ENCODE measurements at regions not wholly inside any gene's neighbourhood (a gene's known extent, or its start where the extent isn't known, plus 50 kb on each side); places are given as distances from the start of the nearest gene placed in this dataset.

DNA sequence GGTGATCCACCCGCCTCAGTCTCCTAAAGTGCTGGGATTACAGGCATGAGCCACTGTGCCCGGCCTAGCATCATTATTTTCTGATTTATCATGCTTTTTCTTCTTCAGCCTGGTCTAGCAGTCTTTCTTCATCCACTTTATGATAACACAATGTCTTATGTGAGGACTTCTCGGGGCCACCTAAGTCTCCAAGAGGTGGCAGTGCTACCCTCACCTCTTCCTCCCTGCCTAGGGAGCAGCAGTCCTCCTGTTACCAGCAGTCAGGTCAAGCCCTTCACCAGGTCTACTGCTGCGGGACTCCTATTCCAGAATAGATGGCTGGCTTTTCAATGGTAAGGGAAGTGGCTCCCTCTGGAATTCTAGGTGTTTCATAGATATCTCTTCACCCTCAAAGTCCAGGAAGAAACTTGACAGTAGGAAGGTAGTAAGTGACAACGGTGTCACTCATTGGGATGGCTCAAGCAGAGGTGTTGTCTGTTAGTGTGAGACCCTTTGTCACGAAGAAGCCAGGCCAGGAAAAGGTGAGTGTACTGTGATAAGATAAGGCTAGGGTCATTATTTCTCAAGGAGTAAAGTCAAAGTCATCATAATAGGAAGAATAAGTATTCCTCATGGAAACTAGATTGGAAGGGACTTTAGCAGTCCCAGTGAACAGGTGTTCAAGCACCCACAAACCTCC is 164.0 kb downstream of the KLF5 start:
- no peak for DNase-seq

DNA sequence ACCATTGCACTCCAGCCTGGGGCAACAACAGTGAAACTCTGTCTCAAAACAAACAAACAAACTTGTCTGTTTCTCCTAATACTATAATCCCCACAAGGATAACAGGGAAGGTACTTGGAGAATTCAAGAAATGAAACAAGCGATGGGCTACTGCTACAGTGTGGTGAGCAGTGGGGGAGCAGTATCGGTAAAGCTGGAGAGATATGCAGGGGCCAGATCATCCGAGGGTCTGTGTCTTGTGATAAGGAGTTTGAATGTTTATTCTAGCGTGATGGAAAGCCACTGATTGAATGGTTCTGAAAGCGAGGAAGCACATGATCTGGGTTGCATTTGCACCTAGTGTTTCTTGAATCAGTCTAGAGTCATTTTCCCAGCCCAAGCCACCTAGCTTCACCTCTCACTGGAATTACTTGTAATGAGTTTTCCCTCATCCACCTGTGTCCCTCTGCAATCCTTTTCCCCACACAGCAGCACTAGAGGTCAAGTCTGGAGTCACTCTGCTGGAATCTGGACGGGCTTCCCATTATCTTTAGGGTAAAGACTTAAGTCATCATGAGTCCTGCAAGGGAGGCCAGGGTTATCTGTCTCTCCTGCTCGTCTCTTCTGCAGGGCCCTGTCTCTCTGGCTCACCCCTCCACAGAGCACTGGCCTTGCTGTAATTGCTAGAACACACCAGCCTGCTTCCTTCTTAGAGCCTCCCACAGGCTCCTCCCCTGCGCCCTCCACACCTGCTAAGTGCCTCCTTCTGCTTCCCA is 162.3 kb downstream of the KLF5 start:
- peak; percentile 19 to 27 for DNase-seq

DNA sequence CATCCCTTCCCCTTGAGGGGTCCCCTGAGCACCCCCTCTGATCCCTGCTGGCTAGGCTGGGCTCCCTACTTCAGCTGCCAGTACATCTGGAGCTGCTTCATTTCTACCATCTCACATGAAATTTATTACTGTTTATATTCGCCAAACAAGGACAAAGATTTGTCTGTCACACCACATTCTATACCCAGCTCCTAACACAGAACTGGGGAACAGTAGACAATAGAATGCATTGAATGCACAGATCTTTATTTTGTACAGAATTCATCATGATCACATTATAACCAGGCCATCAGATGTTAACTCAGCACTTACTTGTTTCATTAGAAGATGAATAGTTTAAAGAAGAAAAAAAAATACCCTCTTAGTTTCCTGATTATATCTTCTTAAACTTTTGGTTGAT is 159.4 kb downstream of the KLF5 start:
- DNase-seq = no peak

DNA sequence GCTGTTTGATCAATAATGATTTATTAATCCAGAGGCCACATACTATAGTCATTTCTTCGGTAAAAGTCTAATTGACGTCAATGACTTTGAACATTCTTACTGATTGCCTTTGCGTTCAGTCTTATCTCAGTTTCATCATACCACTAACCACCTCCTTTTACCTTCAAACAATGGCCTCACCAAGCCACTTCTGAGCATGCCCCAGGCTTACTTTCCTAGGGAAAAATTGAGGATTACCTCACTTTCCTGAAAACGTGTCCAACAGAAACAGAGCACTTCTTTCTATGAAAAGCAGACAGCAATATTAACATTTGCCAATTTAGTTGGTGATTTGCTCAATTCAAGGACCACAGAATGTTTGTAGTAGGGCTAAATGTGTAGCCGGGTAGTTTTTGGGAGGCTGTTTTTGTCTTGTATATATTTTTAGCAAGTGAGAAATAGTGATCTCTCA is 157.6 kb downstream of the KLF5 start:
- DNase-seq = no peak

DNA sequence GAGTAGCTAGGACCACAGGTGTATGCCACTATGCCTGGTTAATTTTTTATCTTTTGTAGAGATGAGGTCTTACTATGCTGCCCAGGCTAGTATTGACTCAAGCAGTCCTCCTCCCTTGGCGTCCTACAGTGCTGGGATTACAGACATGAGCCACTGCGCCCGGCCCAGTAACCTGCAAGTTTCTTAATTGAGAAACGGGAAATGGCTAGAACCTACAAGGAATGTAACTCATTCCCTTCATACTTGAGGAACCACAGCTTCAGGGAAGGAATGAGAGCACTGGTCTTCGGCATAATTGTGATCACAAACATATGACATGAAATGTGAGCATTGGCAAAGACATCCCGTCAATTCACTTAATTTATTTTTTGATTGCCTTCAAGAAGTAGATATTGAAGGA is 157.0 kb downstream of the KLF5 start:
- DNase-seq = no peak

DNA sequence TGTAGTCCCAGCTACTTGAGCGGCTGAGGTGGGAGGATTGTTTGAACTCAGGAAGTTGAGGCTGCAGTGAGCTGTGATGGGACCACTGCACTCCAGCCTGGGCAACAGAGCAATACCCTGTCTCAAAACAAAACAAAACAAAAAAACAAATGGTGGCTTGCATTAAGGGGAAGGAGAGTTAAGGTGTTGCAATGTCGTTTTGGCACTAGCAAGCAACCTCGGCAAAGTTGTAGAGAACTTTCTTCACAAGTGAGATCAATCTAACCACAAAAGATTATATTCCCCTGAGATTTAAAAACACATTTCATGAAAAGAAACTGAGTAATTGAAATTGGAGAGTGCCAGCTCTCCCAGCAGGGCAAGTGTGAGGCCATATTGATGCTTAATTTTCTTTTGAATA is 153.7 kb downstream of the KLF5 start:
- DNase-seq = no peak

DNA sequence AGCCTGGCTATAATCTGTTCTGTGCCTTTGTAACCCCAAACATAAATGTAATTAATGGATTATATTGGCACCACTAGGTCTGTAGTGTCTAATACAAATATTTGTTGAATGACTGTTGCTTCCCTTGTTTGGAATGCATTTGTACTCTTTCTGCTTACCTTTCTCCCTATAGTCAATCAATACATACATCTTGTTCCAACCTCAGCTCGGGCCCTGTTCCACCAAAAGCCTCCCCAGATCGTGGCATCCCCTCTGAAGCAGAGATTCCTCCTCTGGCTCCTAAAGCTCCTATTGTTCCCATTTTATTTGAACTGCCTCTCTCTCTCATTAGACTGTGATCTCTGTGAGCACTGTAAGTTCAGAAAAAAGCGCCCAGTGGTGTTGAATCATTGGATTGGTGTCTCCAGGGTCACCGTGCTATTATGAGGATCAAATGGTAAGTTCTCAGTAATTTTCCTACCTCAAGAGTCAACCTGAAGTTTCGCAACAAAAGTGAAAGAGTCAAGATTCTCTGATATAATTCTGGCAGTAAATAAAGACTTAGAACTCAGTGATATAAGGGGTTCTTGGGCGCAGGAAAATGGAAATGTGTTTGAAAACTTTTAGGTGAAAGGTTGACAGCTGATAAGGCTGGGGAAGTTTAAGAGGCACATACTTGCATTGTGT is 151.5 kb downstream of the KLF5 start:
- no peak for DNase-seq

DNA sequence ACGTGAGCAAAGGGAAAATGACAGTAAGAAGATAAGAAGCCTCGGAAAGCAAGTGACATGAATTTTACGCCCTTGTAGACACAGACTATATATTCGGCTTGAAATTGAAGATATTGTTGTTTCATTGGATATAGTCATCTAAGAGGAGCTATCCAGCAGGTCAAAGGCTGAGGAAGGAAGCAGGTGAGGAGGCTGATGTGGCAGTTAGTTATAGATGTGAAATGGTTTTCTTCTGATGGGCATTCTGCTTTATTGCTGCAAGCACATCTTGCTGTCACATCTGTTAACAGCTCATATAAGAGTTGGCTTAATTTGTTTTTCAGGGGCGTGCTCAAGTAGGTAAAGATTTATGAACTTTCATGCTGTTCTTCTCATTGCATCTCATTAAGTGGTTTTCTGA is 146.1 kb downstream of the KLF5 start:
- DNase-seq = no peak

DNA sequence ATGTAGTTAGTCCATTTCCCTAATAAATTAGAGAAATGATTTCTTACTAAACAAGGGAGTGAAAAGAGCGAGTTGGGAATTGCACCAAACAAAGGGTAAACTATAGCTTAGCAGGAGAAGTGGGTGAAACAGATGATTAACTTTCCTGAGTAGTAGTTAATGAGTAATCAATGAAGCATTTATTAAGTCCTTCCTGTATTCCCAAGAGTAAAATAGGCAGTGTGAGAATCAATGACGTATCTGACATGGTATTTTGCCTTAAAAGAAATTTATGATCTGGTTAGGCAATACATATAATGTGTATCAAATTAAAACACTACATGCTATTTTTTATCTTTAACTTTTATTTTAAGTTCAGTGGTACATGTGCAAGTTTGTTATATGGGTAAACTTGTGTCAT is 142.8 kb downstream of the KLF5 start:
- no peak for DNase-seq

DNA sequence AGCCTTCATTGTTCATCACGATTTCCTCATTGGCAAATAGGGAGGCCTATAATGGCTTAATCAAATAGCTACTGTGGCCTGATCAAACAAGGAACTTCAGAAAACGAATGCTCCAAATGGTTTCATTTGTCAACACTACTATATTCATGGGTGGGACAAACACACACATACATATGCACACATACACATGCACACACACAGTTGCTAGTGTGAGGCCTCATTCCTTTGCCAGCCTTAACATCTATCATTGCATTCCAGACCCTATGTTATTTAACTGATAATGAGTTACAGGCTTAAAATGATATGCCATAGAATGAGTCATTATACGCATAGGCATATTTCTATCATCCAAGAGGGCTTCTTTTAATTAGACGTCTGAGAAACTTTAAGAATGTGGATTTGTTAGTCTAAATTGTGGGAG is 140.2 kb downstream of the KLF5 start:
- DNase-seq = no peak

DNA sequence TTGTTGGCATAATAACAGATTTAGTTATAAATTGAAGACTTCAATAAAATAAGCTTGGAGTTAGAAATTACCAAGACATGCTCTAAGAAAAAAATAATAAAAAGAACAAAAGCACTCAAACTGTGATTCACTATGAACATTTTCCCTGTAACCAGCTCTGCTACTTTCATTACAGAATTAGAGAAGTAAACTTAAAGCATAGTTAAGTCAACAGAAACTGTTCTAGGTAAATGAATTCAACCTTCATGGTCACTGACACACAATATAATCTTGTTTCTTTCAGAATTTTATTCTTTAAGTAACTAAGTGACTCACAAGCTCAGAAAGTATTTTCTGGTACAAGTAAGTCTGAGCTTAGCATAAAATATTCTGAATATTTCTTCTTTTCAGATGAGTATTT is 136.3 kb downstream of the KLF5 start:
- DNase-seq = no peak

DNA sequence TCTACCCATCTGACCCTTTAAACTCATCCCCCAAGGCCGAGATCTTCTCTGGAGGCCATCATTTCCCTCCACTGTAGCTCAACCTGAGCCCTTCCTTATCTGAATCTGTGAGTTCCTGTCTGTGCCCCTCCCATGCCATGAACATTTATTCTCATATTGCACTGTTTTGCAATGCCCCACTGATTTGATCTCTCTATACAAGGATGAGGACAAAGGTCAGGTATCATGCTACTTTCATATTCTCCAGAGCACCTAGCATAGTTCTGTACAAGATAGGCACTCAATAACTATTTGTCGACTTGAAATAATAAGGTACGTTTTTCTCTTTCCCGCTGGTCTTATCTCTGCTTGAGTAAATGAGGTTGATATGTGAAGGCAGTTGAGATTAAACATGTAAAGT is 135.5 kb downstream of the KLF5 start:
- DNase-seq = no peak

DNA sequence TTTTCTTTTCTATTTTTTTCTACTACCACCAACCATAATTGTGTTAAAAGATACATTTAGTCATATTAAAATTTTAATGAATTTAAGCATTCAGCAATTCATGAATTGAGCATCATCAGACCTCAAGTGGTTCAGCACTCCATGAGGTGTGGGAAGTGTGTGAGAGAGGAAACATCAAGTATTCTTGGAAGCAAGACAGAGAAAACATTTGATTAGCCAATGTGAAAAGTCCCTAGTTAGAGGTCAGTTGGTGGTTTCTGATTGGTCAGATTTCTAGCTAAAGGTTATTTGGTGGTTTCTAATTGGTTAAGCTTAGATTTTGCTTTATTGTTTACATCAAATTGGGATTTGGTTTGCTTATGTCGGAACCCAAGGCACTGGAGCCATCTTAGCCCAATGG is 134.7 kb downstream of the KLF5 start:
- DNase-seq = no peak

DNA sequence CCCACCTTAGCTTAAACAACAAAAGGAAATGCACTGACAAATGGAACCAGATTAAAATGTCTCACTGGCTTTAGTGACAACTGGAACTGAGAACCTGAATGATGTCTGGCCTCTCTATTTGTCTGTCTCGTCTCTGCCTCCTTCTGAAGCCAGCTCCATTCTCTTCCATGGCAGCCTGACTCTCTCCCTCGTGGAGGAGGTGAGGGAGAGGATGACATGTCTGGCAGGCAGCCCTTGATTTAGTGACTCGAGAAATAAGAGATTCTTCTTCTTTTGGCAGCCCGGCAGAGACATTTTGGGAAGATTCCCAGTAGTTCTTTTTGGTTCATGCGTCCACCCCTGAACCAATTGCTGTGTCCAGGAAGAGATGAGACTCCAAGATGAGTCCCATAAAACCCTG is 131.7 kb downstream of the KLF5 start:
- no peak for DNase-seq

DNA sequence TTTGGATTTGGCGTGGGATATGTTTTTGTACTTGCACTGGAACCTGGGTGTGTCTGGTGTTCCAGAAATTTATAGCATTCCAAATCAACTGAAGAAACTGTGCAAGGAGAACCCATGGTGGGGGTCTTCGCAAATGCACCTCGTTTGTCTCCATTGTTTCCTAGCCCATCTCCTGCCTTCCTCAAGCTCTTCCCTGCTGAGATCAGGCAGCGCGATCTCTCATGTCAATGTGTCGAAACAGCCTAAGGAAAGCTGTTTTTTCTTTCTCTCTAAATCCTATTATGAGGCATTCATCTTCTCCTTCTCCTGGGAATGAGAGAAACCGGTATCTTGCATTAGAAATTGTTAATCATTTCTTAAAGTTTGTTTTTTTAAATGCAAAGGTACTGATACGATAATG is 131.0 kb downstream of the KLF5 start:
- DNase-seq = no peak

DNA sequence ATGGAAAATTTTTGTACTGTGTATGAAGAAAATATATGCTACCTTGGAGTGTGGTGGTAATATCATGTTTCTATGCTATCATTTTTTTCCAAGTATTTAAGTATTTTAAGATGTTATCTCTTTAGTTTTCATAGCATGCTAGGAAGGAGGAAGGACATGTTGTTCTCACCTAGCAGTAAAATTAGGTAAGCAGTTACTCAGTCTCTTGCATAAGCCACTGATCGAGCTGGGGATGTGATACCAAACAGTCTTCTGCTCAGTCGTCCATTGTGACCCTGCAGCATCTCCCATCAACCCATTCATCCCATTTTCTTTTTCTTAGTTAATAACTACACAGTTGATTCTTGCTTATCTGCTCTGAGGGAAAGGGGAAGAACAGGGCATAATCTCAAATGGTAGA is 130.6 kb downstream of the KLF5 start:
- no peak for DNase-seq

DNA sequence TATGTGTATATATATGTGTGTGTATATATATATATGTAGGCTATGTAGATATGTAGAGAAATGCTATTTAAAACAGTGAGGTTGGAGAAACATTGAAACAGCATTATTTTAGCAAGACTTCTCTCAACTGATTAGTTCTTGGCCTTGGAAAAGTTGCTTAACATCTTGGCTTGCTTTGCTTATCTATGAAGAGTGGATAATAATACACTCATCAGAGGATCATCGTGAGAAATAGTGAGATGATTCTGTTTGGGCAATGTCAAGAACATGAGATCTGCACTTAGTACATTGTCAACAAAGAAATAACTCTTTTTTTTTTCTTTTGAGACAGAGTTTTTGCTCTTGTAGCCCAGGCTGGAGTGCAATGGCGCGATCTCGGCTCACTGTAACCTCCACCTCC is 128.3 kb downstream of the KLF5 start:
- no peak for DNase-seq

DNA sequence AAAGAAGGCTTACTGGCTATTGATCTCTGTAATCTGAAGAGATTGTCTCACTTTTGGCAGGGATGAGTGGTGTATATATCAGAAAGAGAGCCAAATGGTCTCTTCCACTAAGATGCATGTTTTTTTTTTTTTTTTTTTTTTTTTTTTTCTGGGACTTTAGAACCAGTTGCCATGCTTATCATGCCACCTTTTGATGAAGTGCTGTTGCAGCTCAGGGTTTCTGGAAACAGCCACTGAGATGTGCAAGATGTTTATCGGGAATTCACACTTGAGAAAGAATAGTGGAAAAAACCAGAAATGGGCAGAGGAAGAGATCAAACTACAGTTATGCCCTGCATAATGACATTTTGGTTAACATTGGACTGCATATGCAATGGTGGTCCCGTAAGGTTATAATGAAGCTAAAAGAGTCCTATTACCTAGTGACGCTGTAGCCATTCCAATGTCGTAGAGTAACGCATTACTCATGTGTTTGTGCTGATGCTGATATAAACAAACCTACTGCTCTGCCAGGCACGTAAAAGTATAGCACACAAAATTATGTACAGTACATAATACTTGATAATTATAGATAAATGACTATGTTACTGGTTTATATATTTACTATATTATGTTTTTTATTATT is 121.0 kb downstream of the KLF5 start:
- no peak for DNase-seq

DNA sequence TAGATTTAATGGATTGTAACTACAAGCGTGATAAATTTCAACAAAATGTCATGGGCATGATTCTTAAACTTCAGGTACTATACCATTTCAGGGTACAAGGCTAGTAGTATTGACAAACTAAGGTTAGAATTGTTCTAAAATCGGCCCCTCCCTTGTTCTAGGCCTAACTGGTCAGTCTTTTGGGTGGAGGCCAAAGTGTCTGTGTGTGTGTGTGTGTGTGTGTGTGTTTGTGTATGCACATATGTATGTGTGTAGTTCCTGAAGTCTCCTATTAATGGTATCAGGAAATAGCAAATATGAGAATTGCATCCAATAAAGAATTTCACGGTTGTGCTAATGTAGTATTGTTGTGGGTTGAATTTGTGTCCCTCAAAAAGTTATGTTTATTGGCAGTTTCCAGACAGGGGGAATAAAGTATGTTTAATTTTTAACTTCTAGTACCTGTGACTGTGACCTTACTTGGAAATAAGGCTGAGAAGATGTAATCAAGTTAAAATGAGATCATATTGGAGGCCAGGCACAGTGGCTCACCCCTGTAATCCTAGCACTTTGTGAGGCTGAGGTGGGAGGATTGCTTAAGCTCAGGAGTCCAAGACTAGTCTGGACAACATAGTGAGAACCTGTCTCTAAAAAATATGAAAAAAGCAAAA is 119.2 kb downstream of the KLF5 start:
- no peak for DNase-seq

DNA sequence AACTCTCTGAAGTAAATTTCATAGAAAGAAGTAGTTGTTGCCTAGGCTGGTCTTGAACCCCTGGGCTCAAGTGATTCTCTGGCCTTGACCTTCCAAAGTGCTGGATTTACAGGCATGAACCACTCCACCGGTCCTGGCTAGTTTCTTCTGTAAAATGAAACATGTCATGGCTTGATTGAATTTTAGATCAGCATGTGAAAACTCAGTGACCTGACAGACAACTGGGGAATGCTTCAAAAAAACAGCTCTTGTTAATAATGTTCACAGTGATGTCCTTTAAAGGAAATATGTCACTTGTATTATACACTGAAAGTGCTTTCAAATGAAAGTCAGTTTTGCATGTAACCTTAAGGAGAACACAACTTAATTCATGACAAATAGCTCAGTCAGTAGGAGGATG is 118.2 kb downstream of the KLF5 start:
- DNase-seq = no peak

DNA sequence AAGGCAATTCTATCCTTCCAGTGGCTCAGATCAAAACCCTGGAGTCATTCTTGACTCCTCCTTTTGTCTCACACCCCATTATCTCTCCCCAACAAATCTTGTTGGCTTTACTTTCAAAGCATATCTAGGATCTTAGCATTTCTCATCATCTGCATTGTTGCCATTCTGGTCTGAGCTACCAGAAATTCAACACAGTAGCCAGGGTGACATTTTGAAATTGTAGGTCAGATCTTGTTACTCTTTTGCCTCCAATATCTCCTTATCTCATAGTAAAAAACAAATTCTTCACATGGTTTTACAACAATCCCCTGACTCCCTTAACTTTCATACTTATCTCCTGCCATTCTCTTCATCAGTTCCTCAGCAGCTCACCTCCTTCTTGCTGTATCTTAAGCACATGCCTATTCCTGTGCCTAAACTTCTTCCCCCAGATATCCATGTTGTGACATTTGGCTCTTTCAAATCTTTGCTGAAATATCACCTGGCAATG is 115.8 kb downstream of the KLF5 start:
- DNase-seq = no peak

DNA sequence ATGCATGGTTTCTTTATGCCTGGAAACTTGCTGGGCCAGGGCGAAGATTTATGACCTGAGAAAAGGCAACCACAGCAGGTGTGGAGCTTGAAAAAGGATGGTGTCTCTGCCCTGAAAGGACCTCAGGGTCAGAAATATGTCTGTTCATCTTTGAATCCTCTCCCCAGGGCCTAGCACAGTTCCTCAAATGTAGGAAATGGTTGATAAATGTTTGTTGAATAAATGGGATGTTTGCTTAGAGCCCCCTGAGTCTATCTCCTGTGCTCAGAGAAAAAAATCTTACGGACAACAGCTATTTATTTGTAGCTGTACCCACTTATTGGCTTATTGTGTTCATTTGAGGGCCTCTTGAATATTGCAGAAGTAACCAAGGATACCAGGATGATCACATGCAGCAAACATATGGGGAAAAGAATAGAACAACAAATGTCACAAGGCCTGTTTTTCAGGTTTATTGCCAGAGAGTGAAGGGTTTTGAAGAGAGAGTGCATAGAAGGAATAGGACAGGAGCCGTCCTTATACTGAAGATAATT is 114.5 kb downstream of the KLF5 start:
- no peak for DNase-seq

DNA sequence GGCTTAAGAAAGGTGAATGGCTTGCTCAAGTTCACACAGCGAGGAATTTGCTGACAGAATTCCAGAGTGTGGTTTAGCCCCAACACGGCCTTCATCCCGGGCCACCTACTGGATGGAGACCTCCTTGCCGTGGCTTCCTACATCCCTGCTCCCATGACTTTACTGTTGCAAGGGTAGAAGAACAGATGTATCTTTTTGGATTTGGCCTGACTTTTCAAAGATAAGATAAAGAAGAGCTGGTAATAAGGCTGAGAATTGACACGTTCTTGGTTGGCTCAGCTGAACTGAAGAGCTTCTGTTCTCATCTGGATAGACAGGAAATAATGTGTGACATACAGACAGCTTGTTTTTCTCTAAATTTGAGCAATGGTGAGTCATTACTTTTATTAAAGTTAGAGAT is 113.1 kb downstream of the KLF5 start:
- no peak for DNase-seq

All from Kasumi-1 (cell line).